ENCODE measurements at regions not wholly inside any gene's neighbourhood (a gene's known extent, or its start where the extent isn't known, plus 50 kb on each side); places are given as distances from the start of the nearest gene placed in this dataset.
"Not testable (repeated sequence)": the region's sequence is repeated elsewhere in the genome, so short reads cannot be mapped to it uniquely, and the experiment has no call there.

GRCh38 chr20:12223057-12223456, 305.4 kb downstream of the BTBD3 start:
- H3K4me3 ChIP-seq (ENCODE audit: control insufficient read depth, low read depth, low read length): no peak overlapping the region
- TF ChIP-seq, protein P1, sequence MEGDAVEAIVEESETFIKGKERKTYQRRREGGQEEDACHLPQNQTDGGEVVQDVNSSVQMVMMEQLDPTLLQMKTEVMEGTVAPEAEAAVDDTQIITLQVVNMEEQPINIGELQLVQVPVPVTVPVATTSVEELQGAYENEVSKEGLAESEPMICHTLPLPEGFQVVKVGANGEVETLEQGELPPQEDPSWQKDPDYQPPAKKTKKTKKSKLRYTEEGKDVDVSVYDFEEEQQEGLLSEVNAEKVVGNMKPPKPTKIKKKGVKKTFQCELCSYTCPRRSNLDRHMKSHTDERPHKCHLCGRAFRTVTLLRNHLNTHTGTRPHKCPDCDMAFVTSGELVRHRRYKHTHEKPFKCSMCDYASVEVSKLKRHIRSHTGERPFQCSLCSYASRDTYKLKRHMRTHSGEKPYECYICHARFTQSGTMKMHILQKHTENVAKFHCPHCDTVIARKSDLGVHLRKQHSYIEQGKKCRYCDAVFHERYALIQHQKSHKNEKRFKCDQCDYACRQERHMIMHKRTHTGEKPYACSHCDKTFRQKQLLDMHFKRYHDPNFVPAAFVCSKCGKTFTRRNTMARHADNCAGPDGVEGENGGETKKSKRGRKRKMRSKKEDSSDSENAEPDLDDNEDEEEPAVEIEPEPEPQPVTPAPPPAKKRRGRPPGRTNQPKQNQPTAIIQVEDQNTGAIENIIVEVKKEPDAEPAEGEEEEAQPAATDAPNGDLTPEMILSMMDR (conservative IDR thresholded peaks at IDR 0.05; ENCODE audit: control insufficient read depth, insufficient read depth, low read depth, low read length): no peak
- no peak for DNase-seq (ENCODE audit: low read depth)

DNA sequence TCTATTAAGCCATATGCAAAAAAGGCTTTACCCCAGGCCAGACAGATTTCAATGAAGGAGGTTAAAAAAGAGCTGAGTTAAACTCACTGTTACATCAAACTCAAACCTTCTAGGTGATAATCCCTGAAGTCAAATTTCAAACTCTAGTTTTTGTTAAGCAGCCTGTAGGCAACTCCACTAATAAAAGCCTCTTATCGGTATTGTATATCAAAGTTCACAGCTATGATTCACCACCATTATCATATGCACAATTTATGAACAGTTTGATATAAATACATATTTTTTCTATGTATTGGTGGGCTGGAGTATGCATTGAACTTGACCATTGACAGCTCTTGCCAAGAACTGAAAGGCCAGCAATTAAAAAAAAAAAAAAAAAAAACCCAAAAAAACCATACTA, 308.2 kb downstream of the BTBD3 start:
- no peak overlapping the region for H3K4me3 ChIP-seq (ENCODE audit: control insufficient read depth, low read depth, low read length)
- TF ChIP-seq, protein P1 (conservative IDR thresholded peaks at IDR 0.05; ENCODE audit: control insufficient read depth, insufficient read depth, low read depth, low read length): no peak
- DNase-seq (ENCODE audit: low read depth): no peak

DNA sequence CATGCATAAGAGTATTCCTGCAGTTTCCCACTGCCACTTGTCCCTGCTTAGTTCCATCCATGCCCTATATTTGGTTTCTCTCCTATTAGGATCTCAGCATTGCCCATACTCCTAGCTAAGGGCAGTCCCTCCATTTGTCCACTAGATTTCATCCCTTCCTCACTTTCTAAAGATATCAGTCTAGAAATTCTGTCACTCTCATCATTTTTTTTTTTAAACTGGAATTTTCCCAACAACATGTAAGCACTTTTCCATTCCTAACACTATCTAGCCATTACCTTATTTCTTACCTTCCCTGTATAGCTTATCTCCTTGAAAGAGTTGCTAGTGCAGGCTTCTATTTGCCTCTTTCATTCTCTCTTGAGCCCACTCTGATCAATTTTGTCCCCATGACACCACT, 312.2 kb downstream of the BTBD3 start:
- no peak overlapping the region for H3K4me3 ChIP-seq (ENCODE audit: control insufficient read depth, low read depth, low read length)

DNA sequence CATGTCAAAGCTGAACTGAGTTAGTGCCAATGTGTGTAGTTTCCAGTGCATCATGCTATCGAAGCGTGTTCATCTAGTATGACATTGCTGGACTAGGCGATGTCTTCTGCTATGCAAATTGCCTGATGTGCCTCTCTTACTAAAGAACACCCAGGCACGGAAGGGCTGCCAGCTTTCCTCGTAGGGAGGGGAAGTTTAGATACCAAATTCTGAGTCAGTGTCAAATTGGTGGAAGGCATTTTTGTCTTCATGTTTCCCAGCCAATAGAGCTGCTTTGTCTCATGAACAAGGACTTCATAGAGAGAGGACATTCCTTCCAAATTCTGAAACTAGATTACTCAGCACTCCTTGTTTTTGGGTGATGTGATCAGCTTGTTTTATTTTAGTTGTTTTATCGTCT, 320.1 kb downstream of the BTBD3 start:
- DNase-seq (ENCODE audit: low read depth): peak; percentile 35
- TF ChIP-seq, protein P1 (conservative IDR thresholded peaks at IDR 0.05; ENCODE audit: control insufficient read depth, insufficient read depth, low read depth, low read length): no peak
- no peak overlapping the region for H3K4me3 ChIP-seq (ENCODE audit: control insufficient read depth, low read depth, low read length)

More for the DNA sequence above, 312.2 kb downstream of the BTBD3 start:
- TF ChIP-seq, protein P1 (conservative IDR thresholded peaks at IDR 0.05; ENCODE audit: control insufficient read depth, insufficient read depth, low read depth, low read length): no peak
- DNase-seq (ENCODE audit: low read depth): no peak

GRCh38 chr20:12241065-12241464, 323.4 kb downstream of the BTBD3 start:
- no peak overlapping the region for H3K4me3 ChIP-seq (ENCODE audit: control insufficient read depth, low read depth, low read length)
- no peak for DNase-seq (ENCODE audit: low read depth)
- TF ChIP-seq, protein P1 (conservative IDR thresholded peaks at IDR 0.05; ENCODE audit: control insufficient read depth, insufficient read depth, low read depth, low read length): no peak

DNA sequence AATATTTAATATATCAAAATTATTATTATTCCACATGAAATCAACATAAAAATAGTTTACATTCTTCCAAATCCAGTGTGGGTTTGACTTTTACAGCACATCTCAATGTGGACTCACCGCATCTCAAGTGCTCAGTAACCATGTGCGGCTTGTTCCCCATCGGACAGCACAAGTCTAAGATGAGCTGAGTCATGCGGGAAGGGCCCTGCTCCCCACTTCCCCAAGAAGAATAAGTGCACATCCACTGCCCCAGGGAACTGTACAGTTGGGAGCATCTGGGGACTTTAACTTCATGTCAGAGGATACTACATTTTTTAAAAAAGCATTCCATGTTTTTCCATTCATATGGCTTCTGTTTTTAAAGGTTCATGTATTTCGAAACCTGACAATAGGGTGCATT, 325.6 kb downstream of the BTBD3 start:
- TF ChIP-seq, protein P1 (conservative IDR thresholded peaks at IDR 0.05; ENCODE audit: control insufficient read depth, insufficient read depth, low read depth, low read length): no peak
- DNase-seq (ENCODE audit: low read depth): no peak
- no peak overlapping the region for H3K4me3 ChIP-seq (ENCODE audit: control insufficient read depth, low read depth, low read length)

GRCh38 chr20:12248481-12248880, 330.8 kb downstream of the BTBD3 start:
- TF ChIP-seq, protein P1 (conservative IDR thresholded peaks at IDR 0.05; ENCODE audit: control insufficient read depth, insufficient read depth, low read depth, low read length): no peak
- H3K4me3 ChIP-seq (ENCODE audit: control insufficient read depth, low read depth, low read length): no peak overlapping the region
- no peak for DNase-seq (ENCODE audit: low read depth)

DNA sequence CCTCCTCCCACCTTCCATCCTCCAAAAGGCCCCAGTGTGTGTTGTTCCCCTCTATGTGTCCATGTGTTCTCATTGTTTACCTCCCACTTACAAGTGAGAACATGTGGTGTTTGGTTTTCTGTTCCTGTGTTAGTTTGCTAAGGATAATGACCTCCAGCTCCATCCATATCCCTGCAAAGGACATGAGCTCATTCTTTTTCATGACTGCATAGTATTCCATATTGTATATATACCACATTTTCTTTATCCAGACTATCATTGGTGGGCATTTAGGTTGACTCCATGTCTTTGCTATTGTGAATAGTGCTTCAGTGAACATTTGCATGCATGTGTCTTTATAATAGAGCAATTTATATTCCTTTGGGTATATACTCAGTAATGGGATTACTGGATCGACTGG, 333.0 kb downstream of the BTBD3 start:
- DNase-seq (ENCODE audit: low read depth); H3K4me3 ChIP-seq (ENCODE audit: control insufficient read depth, low read depth, low read length): not testable (repeated sequence)
